ENCODE measurements at regions not wholly inside any gene's neighbourhood (a gene's known extent, or its start where the extent isn't known, plus 50 kb on each side); places are given as distances from the start of the nearest gene placed in this dataset.
A peak's percentile ranks its signal among the peaks of the same experiment; 100 is the strongest.

DNA sequence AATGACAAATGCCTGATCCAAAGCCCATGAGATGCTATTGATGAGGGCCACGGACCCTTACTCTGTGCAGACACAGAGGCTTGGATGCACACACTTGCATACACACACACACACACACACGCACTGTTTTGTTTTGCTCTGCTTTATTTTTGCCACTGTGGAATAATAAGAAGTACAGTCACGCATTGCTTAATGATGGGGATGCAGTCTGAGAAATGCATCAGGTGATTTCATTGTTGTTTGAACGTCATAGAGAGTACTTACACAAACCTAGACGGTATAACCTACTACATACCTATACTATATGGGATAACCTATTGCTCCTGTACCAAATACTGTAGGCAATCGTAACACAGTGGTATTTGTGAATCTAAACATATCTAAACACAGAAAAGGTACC is 104.4 kb downstream of the RHOU start:
- no peak for DNase-seq (ENCODE audit: low spot score)
- intact Hi-C loops (cut with micrococcal nuclease; ENCODE audit: unreplicated experiment): no loop called here
- Histone ChIP-seq H3K27me3 (replicated peaks; ENCODE audit: insufficient read depth, low read depth, low read length, poor library complexity) (peaks cover 8% of the 10 kb centered on the region), H3K9me3 (ENCODE audit: low read depth, low read length, poor library complexity, severe bottlenecking) (no peaks in the 10 kb centered on the region), H3K36me3 (ENCODE audit: insufficient read depth, low read length, poor library complexity, severe bottlenecking) (no peaks in the 10 kb centered on the region), H3K4me3 (ENCODE audit: low read depth, low read length, poor library complexity, severe bottlenecking) (no peak overlapping the region), H3K27ac (ENCODE audit: low read depth, low read length, poor library complexity, severe bottlenecking) (no peak overlapping the region), H3K4me1 (ENCODE audit: insufficient read depth, low read length, poor library complexity, severe bottlenecking) (no peaks in the 10 kb centered on the region)
- TF ChIP-seq, protein P1, sequence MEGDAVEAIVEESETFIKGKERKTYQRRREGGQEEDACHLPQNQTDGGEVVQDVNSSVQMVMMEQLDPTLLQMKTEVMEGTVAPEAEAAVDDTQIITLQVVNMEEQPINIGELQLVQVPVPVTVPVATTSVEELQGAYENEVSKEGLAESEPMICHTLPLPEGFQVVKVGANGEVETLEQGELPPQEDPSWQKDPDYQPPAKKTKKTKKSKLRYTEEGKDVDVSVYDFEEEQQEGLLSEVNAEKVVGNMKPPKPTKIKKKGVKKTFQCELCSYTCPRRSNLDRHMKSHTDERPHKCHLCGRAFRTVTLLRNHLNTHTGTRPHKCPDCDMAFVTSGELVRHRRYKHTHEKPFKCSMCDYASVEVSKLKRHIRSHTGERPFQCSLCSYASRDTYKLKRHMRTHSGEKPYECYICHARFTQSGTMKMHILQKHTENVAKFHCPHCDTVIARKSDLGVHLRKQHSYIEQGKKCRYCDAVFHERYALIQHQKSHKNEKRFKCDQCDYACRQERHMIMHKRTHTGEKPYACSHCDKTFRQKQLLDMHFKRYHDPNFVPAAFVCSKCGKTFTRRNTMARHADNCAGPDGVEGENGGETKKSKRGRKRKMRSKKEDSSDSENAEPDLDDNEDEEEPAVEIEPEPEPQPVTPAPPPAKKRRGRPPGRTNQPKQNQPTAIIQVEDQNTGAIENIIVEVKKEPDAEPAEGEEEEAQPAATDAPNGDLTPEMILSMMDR (conservative IDR thresholded peaks at IDR 0.05; ENCODE audit: low read depth, low read length): no peak
- no peak for TF ChIP-seq EZH2 (IDR thresholded peaks at IDR 0.05; ENCODE audit: borderline replicate concordance, low read depth, low read length, poor library complexity, severe bottlenecking)
- no TSS peak for BruUV-seq (replicated peaks)
- ChIA-PET POLR2A (ENCODE audit: low non-redundant PET) (no interaction called here), CTCF (no interaction called here)

DNA sequence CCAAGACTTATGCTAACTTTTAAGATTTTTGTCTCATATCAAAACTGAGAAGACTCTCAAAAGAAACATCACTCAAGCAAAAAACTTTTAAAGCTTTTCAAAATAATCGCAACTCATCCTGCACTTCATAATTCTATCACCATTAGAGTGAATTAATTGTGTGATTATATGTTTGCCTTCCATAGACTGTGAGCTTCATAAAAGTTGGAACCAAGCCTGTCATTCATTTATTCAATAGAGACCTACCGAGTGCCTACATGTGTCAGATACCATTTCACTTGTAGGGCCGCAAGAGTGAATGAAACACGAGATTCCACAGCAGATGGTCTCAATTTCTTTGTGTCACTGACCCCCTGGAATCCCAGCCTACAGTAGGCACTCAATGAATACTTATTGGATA is 106.4 kb downstream of the RHOU start:
- Histone ChIP-seq H3K9me3 (ENCODE audit: low read depth, low read length, poor library complexity, severe bottlenecking) (no peaks in the 10 kb centered on the region), H3K36me3 (ENCODE audit: insufficient read depth, low read length, poor library complexity, severe bottlenecking) (no peaks in the 10 kb centered on the region), H3K4me3 (ENCODE audit: low read depth, low read length, poor library complexity, severe bottlenecking) (no peak overlapping the region), H3K4me1 (ENCODE audit: insufficient read depth, low read length, poor library complexity, severe bottlenecking) (no peaks in the 10 kb centered on the region), H3K27ac (ENCODE audit: low read depth, low read length, poor library complexity, severe bottlenecking) (no peak overlapping the region), H3K27me3 (replicated peaks; ENCODE audit: insufficient read depth, low read depth, low read length, poor library complexity) (peaks cover under 1% of the 10 kb centered on the region)
- TF ChIP-seq, protein P1 (conservative IDR thresholded peaks at IDR 0.05; ENCODE audit: low read depth, low read length): no peak
- no peak for TF ChIP-seq EZH2 (IDR thresholded peaks at IDR 0.05; ENCODE audit: borderline replicate concordance, low read depth, low read length, poor library complexity, severe bottlenecking)
- no peak for DNase-seq (ENCODE audit: low spot score)
- POLR2A ChIA-PET (ENCODE audit: low non-redundant PET): no interaction called here
- BruUV-seq (replicated peaks): no TSS peak
- CTCF ChIA-PET: interaction anchor here (0.6 kb wide), 1 partner anchor 1118 kb away, joined by 3 read pairs; no protein-coding TSS in a partner anchor
- intact Hi-C loops (cut with micrococcal nuclease; ENCODE audit: unreplicated experiment): no loop called here

DNA sequence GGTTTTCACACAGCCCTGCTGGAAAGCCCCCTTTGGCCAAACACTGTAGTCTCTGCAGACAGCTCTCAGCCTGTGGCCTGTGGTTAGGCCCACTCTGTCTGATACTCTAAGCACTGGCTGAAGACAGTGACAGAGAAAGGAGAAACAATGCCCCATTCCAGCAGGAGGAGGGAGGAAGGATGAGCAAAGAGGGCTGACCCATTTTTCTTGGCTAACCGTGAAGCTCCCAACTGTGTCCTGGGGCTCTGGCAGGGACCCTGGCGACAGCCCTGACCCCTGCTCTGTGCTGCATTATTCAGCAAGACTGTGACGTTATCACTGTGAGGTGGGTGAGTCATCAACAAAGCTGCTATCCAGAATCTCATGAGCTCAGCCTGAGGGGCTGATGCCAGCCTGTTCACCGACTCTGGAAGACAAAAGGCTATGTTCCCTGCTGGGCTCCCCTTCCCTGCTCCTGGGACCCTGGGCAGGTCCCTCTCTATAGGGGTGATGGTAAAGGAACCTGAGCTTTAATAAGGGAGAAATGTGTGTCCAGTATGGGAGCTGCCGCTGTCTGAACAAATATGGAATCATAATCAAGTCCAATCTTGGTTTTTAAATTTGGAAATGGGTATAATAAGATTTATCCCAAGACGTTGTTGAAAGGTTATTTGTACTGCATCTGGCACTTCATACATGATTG is 107.0 kb downstream of the RHOU start:
- BruUV-seq (replicated peaks): no TSS peak
- peak; percentile 18 for DNase-seq (ENCODE audit: low spot score)
- Histone ChIP-seq H3K4me3 (ENCODE audit: low read depth, low read length, poor library complexity, severe bottlenecking) (no peak overlapping the region), H3K27ac (ENCODE audit: low read depth, low read length, poor library complexity, severe bottlenecking) (no peak overlapping the region), H3K9me3 (ENCODE audit: low read depth, low read length, poor library complexity, severe bottlenecking) (no peaks in the 10 kb centered on the region), H3K27me3 (replicated peaks; ENCODE audit: insufficient read depth, low read depth, low read length, poor library complexity) (no peaks in the 10 kb centered on the region), H3K4me1 (ENCODE audit: insufficient read depth, low read length, poor library complexity, severe bottlenecking) (no peaks in the 10 kb centered on the region), H3K36me3 (ENCODE audit: insufficient read depth, low read length, poor library complexity, severe bottlenecking) (no peaks in the 10 kb centered on the region)
- no peak for TF ChIP-seq EZH2 (IDR thresholded peaks at IDR 0.05; ENCODE audit: borderline replicate concordance, low read depth, low read length, poor library complexity, severe bottlenecking)
- TF ChIP-seq, protein P1 (conservative IDR thresholded peaks at IDR 0.05; ENCODE audit: low read depth, low read length): no peak
- ChIA-PET CTCF (interaction anchor here (0.6 kb wide), 1 partner anchor 1119 kb away, joined by 3 read pairs; no protein-coding TSS in a partner anchor), POLR2A (ENCODE audit: low non-redundant PET) (no interaction called here)
- intact Hi-C loops (cut with micrococcal nuclease; ENCODE audit: unreplicated experiment): no loop called here
